HL-60 (cell line): ENCODE measurements at regions not wholly inside any gene's neighbourhood (a gene's known extent, or its start where the extent isn't known, plus 50 kb on each side); places are given as distances from the start of the nearest gene placed in this dataset.

ENCODE experiments used
- POLR2AphosphoS5 ChIP-seq: IDR thresholded peaks from 2 replicates; pipeline ENCODE4 v1.6.1; 2012; ENCODE audit warnings: low read depth
- TF ChIP-seq, protein P1 (sequence below): IDR thresholded peaks from one replicate; pipeline ENCODE4 v1.5.1; 2011; ENCODE audit warnings: low read length, control low read depth, inconsistent platforms; ENCODE audit not compliant: insufficient read depth

DNA sequence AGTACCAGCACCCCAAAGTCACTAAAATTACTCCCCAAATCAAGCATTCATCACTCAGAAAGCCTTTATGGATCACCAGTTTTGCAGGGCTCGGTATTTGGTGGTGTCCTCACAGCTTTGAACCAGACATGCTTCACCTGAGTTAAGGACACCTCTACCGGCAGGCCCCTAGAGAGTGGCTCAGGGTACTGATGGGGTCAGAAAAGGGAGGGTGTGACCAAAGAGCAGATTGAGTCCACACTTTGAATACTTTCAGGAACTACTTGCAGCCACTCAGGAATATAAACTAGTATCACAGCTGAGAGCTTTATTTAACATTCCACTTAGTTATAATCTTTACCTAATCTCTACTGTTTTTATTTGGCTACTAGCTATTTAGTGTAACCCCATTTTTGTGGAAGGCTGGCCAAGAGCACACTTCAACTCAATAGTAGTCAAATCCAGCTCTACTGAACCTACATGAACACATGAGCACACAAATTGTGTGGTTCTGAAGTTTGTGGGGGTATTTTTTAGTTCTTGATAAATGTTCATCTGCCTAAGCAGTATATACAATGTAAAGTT is 109.6 kb upstream of the SPRY1 start:
- no peak for TF ChIP-seq POLR2AphosphoS5
- TF ChIP-seq, protein P1, sequence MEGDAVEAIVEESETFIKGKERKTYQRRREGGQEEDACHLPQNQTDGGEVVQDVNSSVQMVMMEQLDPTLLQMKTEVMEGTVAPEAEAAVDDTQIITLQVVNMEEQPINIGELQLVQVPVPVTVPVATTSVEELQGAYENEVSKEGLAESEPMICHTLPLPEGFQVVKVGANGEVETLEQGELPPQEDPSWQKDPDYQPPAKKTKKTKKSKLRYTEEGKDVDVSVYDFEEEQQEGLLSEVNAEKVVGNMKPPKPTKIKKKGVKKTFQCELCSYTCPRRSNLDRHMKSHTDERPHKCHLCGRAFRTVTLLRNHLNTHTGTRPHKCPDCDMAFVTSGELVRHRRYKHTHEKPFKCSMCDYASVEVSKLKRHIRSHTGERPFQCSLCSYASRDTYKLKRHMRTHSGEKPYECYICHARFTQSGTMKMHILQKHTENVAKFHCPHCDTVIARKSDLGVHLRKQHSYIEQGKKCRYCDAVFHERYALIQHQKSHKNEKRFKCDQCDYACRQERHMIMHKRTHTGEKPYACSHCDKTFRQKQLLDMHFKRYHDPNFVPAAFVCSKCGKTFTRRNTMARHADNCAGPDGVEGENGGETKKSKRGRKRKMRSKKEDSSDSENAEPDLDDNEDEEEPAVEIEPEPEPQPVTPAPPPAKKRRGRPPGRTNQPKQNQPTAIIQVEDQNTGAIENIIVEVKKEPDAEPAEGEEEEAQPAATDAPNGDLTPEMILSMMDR: no peak
